HG02938 (cell line): ENCODE measurements at regions not wholly inside any gene's neighbourhood (a gene's known extent, or its start where the extent isn't known, plus 50 kb on each side); places are given as distances from the start of the nearest gene placed in this dataset.

ENCODE experiments used
- ATAC-seq: cut with Tn5 transposase; IDR thresholded peaks from one replicate; pipeline ENCODE4 v1.9.1; 2021; ENCODE audit warnings: mild to moderate bottlenecking, moderate library complexity; ENCODE audit not compliant: unreplicated experiment

DNA sequence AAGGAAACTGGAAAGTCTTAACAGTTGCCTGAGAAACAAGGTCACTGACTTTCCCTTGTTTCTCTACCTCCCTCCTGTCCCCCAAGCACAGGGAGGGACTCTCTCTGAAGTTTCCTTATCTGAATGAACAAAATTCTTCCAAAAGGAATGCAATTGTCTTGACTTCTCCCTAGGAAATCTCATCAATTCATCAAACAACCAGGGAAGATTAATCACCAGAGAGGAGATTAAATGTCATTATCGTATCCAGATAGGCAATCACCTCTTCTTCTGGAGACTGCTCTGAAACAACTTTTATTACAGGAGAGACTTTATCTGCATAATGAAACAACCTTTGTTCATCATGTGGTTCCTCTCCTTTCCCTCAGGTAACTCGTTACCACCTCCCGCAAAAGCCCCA is 431.4 kb downstream of the SLC16A7 start:
- ATAC-seq: no peak

- no peak for ATAC-seq
Measured at GRCh38 chr12:60034147-60034546, 438.3 kb downstream of the SLC16A7 start.

DNA sequence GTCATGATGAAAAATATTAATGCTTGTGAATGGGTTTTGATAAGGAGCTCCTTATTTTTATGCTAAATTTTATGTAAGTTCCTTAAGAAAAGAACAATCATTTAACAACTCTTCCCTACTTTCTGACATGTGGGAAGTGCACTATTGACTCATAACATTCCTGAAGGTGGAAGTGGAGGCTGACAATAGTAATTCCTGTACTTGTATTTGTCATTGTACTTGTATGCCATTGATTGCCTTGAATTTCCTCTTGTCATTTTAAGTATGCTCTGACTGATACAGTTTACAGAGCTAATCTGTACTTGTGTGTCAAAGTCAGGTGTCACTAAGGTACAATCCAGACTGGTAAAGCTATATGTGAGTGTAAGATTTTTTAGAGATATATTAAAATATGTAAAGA is 440.0 kb downstream of the SLC16A7 start:
- ATAC-seq: no peak

- no peak for ATAC-seq
Measured at GRCh38 chr12:60042835-60043234, 447.0 kb downstream of the SLC16A7 start.

DNA sequence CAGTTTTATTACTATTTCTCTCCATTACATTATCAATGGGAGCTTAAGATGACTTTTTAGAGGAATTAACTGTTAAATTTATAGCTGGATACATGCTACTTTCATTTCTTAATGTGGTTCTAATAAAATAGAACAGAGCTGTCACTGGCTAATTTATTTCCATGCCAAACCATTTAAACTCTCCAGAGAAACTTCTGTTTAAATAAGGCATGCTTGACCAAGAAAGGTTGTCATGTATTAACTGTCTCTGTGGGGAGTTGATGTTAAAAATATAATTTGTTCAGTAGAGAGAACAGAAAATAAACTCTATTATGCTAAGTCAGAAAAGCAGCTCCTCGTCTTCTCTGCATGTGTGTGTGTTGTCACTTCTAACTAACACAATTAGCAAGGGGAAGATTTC is 447.4 kb downstream of the SLC16A7 start:
- ATAC-seq: no peak

DNA sequence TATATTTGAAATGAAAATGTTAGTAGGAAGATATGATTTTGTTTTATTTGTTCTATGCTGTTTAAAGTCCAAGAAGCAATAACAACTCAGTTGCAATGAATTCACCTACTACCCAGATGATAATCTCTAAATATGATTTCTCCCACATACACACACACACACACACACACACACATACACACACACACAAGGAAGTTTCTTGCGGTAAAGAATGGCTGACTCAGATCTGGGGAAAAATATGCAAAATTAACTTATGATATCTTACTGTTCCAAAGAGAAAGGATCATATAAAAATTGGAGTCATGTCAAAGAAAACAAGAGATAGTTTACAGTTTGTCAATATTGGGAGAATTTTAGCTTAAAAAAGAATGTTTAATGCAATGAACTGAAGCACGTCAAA is 456.7 kb downstream of the SLC16A7 start:
- no peak for ATAC-seq

DNA sequence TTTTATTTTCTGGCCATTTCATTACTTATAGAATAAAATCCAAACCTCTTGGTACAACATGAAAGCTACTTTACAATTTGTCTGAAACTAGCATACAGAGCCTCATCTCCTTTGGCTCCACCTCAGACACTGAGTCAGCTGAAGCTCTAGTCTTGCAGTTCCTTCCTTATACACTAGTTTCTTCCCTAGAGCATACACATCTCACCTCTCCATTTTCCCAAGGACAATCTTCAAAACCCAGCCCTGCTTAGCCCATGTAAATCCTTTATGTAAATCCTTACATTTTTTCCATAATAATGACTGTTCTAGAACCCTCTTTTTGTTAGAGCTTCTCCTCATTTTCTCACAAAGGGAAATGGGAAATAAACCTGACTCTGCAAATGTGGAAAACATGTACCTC is 463.4 kb downstream of the SLC16A7 start:
- ATAC-seq: no peak

GRCh38 chr12:60066655-60067054 is 470.8 kb downstream of the SLC16A7 start:
- no peak for ATAC-seq

DNA sequence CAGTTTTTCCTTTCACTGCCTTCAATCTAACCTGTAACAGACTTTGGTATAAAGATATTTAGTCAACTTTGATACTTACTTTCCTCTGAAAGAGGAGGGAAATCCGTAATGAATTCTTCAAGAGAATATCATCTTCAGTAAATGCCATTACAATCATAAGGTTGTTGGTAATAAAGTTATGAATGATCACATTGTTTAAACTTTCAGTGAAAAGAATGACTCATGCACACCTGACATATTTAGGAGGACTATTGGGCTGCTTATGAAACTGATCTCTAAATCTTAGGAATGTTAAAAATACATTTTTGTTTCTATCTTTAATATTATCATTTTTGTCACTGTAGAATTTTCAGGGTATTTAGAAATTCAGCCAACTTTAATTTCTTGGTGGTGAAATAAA is 474.7 kb downstream of the SLC16A7 start:
- ATAC-seq: no peak

- no peak for ATAC-seq
Measured at GRCh38 chr12:60071759-60072191, 475.9 kb downstream of the SLC16A7 start.

DNA sequence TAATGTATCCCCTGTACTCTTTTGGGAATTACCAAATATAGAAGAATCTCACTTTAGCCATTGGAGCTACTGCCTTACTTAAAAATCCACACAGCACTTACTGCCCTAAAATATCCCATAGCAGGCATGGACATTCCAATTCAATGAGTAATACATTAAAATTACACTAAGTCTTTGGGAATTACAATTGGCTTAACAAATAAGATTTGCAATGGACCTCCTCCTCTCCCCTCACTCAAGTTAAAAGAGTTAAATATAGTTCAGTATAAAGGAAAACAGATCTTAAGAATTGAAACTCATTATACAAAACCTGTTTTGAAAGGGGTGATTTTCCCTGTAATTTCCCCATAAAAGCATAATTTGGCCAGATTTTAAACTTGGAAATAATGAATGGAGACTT is 477.1 kb downstream of the SLC16A7 start:
- ATAC-seq: no peak

- no peak for ATAC-seq
Measured at GRCh38 chr12:60075091-60075490, 479.3 kb downstream of the SLC16A7 start.

DNA sequence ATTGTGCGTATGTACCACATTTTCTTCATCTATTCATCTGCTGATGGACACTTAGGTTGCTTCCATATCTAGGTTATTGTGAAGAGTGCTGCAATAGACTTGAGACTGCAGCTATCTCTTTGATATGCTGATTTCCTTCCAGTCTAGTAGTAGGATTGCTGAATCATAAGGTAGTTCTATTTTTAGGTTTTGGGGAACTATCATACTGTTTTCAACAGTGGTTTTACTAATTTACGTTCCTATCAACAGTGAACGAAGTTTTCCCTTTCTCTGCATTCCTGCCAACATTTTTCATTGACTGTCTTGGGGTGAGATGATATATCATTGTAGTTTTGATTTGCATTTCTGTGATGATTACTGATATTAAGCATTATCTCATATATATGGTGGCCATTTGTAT is 482.2 kb downstream of the SLC16A7 start:
- ATAC-seq: no peak

DNA sequence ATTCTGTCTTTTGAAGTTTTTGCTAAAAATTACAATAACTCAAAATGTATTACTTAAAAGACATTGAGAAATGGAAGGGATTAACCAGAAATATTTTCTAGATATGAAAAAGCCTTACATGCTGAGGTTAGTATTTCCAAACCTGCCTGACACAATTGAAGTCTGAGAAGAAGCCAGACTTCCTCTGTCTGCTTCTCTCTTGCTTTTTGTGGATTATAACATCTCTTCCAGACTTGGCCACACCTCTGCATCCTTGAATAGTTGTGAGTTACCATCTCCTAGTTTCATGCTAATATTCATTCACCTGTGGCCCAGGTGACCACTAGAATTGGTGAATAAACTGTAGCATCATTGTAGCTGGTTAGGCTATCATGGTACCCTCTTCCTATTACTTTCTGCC is 497.6 kb downstream of the SLC16A7 start:
- no peak for ATAC-seq

GRCh38 chr12:60094436-60094835 is 498.6 kb downstream of the SLC16A7 start:
- no peak for ATAC-seq

DNA sequence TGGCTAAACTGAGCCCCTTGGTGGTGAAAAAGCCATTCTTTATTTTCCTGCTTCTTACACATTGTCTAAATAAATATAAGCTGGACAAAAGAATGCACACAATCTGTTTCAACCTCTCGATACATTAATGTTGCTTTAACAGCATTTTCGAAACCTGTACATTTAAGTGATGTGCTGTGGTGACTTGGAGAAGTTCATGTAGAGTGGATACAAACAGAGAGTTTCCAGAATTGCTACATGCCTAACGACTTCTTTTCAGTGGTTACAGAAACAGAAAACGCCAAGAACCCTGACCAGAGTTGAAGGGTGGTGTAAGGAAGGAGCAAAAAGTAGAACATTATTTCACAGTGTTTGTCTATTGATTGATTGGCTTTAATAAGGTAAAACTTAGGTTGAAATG is 500.9 kb downstream of the SLC16A7 start:
- ATAC-seq: no peak

GRCh38 chr12:60100160-60100559 is 504.3 kb downstream of the SLC16A7 start:
- ATAC-seq: no peak

GRCh38 chr12:60100852-60101251 is 505.0 kb downstream of the SLC16A7 start:
- no peak for ATAC-seq

DNA sequence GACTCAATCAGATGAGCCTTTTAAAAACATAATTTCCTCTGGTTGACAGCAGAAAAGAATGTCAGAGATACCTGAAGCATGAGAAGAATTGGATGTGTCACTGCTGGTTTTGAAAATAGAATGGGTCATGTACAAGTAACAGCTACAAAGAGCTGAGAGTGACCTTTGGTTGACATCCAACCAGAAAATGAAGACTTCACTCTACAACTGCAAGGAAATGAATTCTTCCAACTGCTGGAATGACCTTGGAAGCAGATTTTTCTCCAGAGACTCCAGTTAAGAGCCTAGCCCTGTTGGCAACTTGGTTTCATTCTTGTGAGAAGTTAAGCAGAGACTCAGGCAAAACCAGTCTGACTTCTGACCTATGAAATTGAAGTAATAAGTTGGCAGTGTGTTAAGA is 505.9 kb downstream of the SLC16A7 start:
- no peak for ATAC-seq

DNA sequence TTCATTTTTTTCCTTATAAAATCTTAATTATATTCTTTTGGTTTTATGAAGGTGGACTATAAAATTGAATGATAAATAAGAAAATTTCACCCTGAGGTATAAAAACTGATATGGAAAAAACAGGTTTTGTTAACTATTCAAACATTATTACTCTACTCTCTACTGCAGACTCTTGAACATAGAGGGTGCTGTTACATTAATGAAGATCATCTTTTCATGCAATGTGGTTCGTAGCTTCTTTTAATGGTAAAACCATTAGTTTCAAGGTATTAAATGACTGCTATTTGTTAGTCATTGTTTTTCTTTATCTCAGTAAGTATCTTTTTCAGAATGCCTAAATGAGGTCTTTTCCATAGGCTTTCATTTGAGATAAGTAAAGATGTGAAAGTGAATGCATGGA is 510.4 kb downstream of the SLC16A7 start:
- ATAC-seq: no peak

DNA sequence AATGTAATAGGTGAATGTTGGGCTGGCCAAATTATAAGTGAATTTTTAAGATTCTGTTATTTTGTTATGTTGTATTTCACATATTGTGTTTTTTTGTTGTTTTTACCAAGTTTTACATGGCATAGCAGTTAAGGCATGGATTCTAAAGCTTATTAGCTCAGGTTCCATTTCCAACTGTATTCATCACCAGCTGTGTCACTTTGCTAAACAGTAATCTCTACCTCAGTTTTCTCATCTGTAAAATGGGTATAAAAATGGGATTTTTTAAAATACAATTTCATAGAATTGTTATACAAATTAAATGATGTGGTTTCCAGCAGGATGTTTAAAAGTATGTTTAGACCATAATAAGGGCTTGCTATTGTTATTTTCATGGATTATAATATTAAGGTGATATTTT is 512.2 kb downstream of the SLC16A7 start:
- no peak for ATAC-seq

- no peak for ATAC-seq
Measured at GRCh38 chr12:60112063-60112462, 516.2 kb downstream of the SLC16A7 start.

- no peak for ATAC-seq
Measured at GRCh38 chr12:60112763-60113162, 516.9 kb downstream of the SLC16A7 start.

DNA sequence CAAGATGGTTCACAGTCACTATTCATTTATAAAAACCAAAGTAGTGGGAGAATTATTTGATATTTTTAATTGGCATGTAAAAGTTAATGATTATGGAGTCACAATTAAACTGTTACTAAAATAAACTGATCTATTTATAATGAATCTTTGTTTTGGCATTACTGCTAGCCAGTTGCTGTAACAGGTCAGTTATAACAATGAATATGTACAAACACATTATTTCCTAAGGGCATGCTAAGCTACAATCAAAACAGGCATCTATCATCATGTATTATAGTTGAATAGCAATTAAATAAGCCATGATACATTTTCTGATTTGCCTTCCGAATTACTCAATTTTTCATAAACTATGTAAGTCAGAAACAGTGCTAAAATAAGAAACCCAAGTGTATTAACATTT is 518.3 kb downstream of the SLC16A7 start:
- no peak for ATAC-seq
